WTC11 (cell line): ENCODE measurements at regions not wholly inside any gene's neighbourhood (a gene's known extent, or its start where the extent isn't known, plus 50 kb on each side); places are given as distances from the start of the nearest gene placed in this dataset.

ENCODE experiments used
- ATAC-seq: fragments of 200-7000 bp; cut with Tn5 transposase; 2 replicates; pipeline ENCODE4 v1.10.0; 2021; ENCODE audit warnings: mild to moderate bottlenecking, moderate library complexity
- CTCF ChIA-PET: fragments of 300-600 bp; sonication (Branson Sonifier 250); formaldehyde crosslinking; loops from one replicate; lab custom pipeline; 2021; ENCODE audit warnings: antibody characterized with exemption; lab: Charles Lee
- POLR2A ChIA-PET: fragments of 350-600 bp; sonication (Branson Sonifier 250); formaldehyde crosslinking; loops from one replicate; lab custom pipeline; 2021; ENCODE audit warnings: antibody characterized with exemption; lab: Charles Lee
- DNase-seq: peaks from one replicate; pipeline ENCODE4 v3.0.0; 2021; ENCODE audit warnings: low spot score
- H3K27ac Mint-ChIP-seq: 2 replicates; pipeline ENCODE4 v1.8.0; 2021; ENCODE audit warnings: mixed read lengths
- H3K27me3 Mint-ChIP-seq: 2 replicates; pipeline ENCODE4 v1.8.0; 2021; ENCODE audit warnings: low read depth, mild to moderate bottlenecking, moderate library complexity, mixed read lengths
- H3K36me3 Mint-ChIP-seq: 2 replicates; pipeline ENCODE4 v1.8.0; 2021; ENCODE audit warnings: mixed read lengths
- H3K4me1 Mint-ChIP-seq: 2 replicates; pipeline ENCODE4 v1.8.0; 2022; ENCODE audit warnings: mixed read lengths
- H3K4me3 Mint-ChIP-seq: 2 replicates; pipeline ENCODE4 v1.8.0; 2021; ENCODE audit warnings: mild to moderate bottlenecking, moderate library complexity, mixed read lengths
- H3K9me3 Mint-ChIP-seq: 2 replicates; pipeline ENCODE4 v1.8.0; 2021; ENCODE audit warnings: mixed read lengths
- AFF4 ChIP-seq: sonication (generic); formaldehyde crosslinking; IDR thresholded peaks from 2 replicates; pipeline ENCODE4 v1.8.1; 2023; ENCODE audit warnings: mild to moderate bottlenecking, missing genetic modification reagents, borderline replicate concordance
- E2F4 ChIP-seq: sonication (generic); formaldehyde crosslinking; IDR thresholded peaks from 2 replicates; pipeline ENCODE4 v1.8.1; 2022; ENCODE audit warnings: low read depth, mild to moderate bottlenecking, moderate library complexity, missing genetic modification reagents, borderline replicate concordance
- ERG ChIP-seq: fragments of 250-450 bp; sonication (Bioruptor Pico); IDR thresholded peaks from 2 replicates; pipeline ENCODE4 v1.8.0; 2021; ENCODE audit warnings: mild to moderate bottlenecking
- ESRRA ChIP-seq: sonication (generic); formaldehyde crosslinking; IDR thresholded peaks from 2 replicates; pipeline ENCODE4 v1.8.1; 2022; ENCODE audit warnings: mild to moderate bottlenecking, missing genetic modification reagents, borderline replicate concordance
- ETV6 ChIP-seq: sonication (generic); formaldehyde crosslinking; IDR thresholded peaks from 2 replicates; pipeline ENCODE4 v1.8.1; 2022; ENCODE audit warnings: mild to moderate bottlenecking, missing genetic modification reagents
- FOXP4 ChIP-seq: sonication (generic); formaldehyde crosslinking; IDR thresholded peaks from 2 replicates; pipeline ENCODE4 v1.8.0; 2022; ENCODE audit warnings: mild to moderate bottlenecking, missing genetic modification reagents
- MAX ChIP-seq: sonication (generic); formaldehyde crosslinking; IDR thresholded peaks from 2 replicates; pipeline ENCODE4 v1.8.0; 2022; ENCODE audit warnings: mild to moderate bottlenecking, missing genetic modification reagents
- MXD4 ChIP-seq: fragments of 250-450 bp; sonication (Bioruptor Pico); IDR thresholded peaks from 2 replicates; pipeline ENCODE4 v1.8.0; 2021; ENCODE audit warnings: mild to moderate bottlenecking, moderate library complexity, borderline replicate concordance
- RELA ChIP-seq: sonication (generic); formaldehyde crosslinking; IDR thresholded peaks from 2 replicates; pipeline ENCODE4 v1.8.1; 2022; ENCODE audit warnings: missing genetic modification reagents, mild to moderate bottlenecking, borderline replicate concordance
- STAT6 ChIP-seq: sonication (generic); formaldehyde crosslinking; conservative IDR thresholded peaks from 2 replicates; pipeline ENCODE4 v1.8.1; 2023; ENCODE audit warnings: mild to moderate bottlenecking, low read depth, missing genetic modification reagents, moderate library complexity
- USF2 ChIP-seq: sonication (generic); formaldehyde crosslinking; IDR thresholded peaks from 2 replicates; pipeline ENCODE4 v1.8.1; 2023; ENCODE audit warnings: mild to moderate bottlenecking, missing genetic modification reagents, moderate library complexity
- ZBTB21 ChIP-seq: sonication (generic); formaldehyde crosslinking; IDR thresholded peaks from 2 replicates; pipeline ENCODE4 v1.8.1; 2023; ENCODE audit warnings: mild to moderate bottlenecking, missing genetic modification reagents, borderline replicate concordance
- ZBTB43 ChIP-seq: sonication (generic); formaldehyde crosslinking; IDR thresholded peaks from 2 replicates; pipeline ENCODE4 v1.8.1; 2023; ENCODE audit warnings: mild to moderate bottlenecking, missing genetic modification reagents
- ZNF138 ChIP-seq: sonication (generic); formaldehyde crosslinking; conservative IDR thresholded peaks from 2 replicates; pipeline ENCODE4 v1.8.1; 2022; ENCODE audit warnings: mild to moderate bottlenecking, moderate library complexity, missing genetic modification reagents
- ZNF219 ChIP-seq: sonication (generic); formaldehyde crosslinking; IDR thresholded peaks from 2 replicates; pipeline ENCODE4 v1.8.0; 2023; ENCODE audit warnings: missing genetic modification reagents, mild to moderate bottlenecking, borderline replicate concordance
- ZNF263 ChIP-seq: sonication (generic); formaldehyde crosslinking; IDR thresholded peaks from 2 replicates; pipeline ENCODE4 v1.8.1; 2022; ENCODE audit warnings: low read depth, mild to moderate bottlenecking, moderate library complexity, missing genetic modification reagents
- ZNF423 ChIP-seq: fragments of 250-450 bp; sonication (Bioruptor Pico); IDR thresholded peaks from 2 replicates; pipeline ENCODE4 v2.1.2; 2022; ENCODE audit warnings: mild to moderate bottlenecking, moderate library complexity

- Mint-ChIP-seq H3K9me3 (peaks cover 62% of the 10 kb centered on the region), H3K4me3 (no peak overlapping the region), H3K4me1 (0 out of 2 replicates have a peak, but pooled peaks cover 6% of the 10 kb centered on the region), H3K27ac (no peak overlapping the region), H3K27me3 (no peaks in the 10 kb centered on the region), H3K36me3 (peaks cover 45% of the 10 kb centered on the region)
- no peak for DNase-seq
- CTCF ChIA-PET: interaction anchor here (0.6 to 0.9 kb wide), 3 partner anchors 19 to 121 kb away, joined by 3 to 5 read pairs (median 3); no protein-coding TSS in a partner anchor
- no peak for TF ChIP-seq MAX
- no peak for TF ChIP-seq E2F4 (CRISPR knock-in tag)
- no peak for TF ChIP-seq STAT6 (CRISPR knock-in tag)
- TF ChIP-seq ERG: no peak
- TF ChIP-seq ETV6 (CRISPR knock-in tag): no peak
- no peak for TF ChIP-seq ZNF219
- TF ChIP-seq FOXP4 (CRISPR knock-in tag): no peak
- no peak for TF ChIP-seq RELA (CRISPR knock-in tag)
- TF ChIP-seq MXD4 (CRISPR knock-in tag): no peak
- no peak for TF ChIP-seq ZBTB43 (CRISPR knock-in tag)
- no peak for TF ChIP-seq ZNF138 (CRISPR knock-in tag)
- TF ChIP-seq USF2 (CRISPR knock-in tag): no peak
- no peak for TF ChIP-seq AFF4
- no peak for TF ChIP-seq ESRRA (CRISPR knock-in tag)
- TF ChIP-seq ZBTB21 (CRISPR knock-in tag): no peak
- TF ChIP-seq ZNF423 (CRISPR knock-in tag): no peak
- no peak for TF ChIP-seq ZNF263 (CRISPR knock-in tag)
- no peak for ATAC-seq
- POLR2A ChIA-PET: no interaction called here
Measured at GRCh38 chr2:83764447-83765005, 694.6 kb downstream of the SUCLG1 start.
